GM12878 (cell line): ENCODE measurements at regions not wholly inside any gene's neighbourhood (a gene's known extent, or its start where the extent isn't known, plus 50 kb on each side); places are given as distances from the start of the nearest gene placed in this dataset.

ENCODE experiments used
- CTCF ChIP-seq, 3 experiments: IDR thresholded peaks in 2 of 3; conservative IDR thresholded peaks in 1 of 3; 2 replicates each; pipeline ENCODE4 v1.5.1; 2011; ENCODE audit warnings: low read depth in 3 of 3, low read length in 3 of 3, mild to moderate bottlenecking in 3 of 3, control low read depth in 2 of 3, moderate library complexity in 2 of 3, inconsistent platforms in 1 of 3, mixed read lengths in 1 of 3; ENCODE audit not compliant: control insufficient read depth in 2 of 3, insufficient read depth in 1 of 3; ENCODE audit errors: extremely low read depth in 1 of 3
- FOXK2 ChIP-seq: fragments of 450-650 bp; IDR thresholded peaks from 2 replicates; pipeline ENCODE4 v1.6.1; 2017; ENCODE audit warnings: mild to moderate bottlenecking, moderate library complexity
- FOXM1 ChIP-seq: IDR thresholded peaks from 2 replicates; pipeline ENCODE4 v1.6.1; 2012; ENCODE audit warnings: low read depth, mild to moderate bottlenecking, inconsistent platforms, low read length, moderate library complexity
- NRF1 ChIP-seq: conservative IDR thresholded peaks from 2 replicates; pipeline ENCODE4 v1.6.1; 2011; ENCODE audit warnings: mild to moderate bottlenecking, low read depth, low read length, improper control_type of control experiment
- TAF1 ChIP-seq: IDR thresholded peaks from 2 replicates; pipeline ENCODE4 v1.6.1; 2011; ENCODE audit warnings: mild to moderate bottlenecking, low read depth, low read length, borderline replicate concordance

- no peak for TF ChIP-seq TAF1
- no peak for TF ChIP-seq CTCF (IDR thresholded peaks at IDR 0.05 in 2 of 3, conservative IDR thresholded peaks at IDR 0.05 in 1 of 3; ENCODE audit: control insufficient read depth in 2 of 3, extremely low read depth in 1 of 3, insufficient read depth in 1 of 3, low read depth in 3 of 3, low read length in 3 of 3)
- TF ChIP-seq NRF1, result no peak
- no peak for TF ChIP-seq FOXK2
- TF ChIP-seq FOXM1, result no peak
These were observed 110.7 kb downstream of the SIPA1L2 start for GRCh38 chr1:232519186-232519585.
